ENCODE measurements at regions not wholly inside any gene's neighbourhood (a gene's known extent, or its start where the extent isn't known, plus 50 kb on each side); places are given as distances from the start of the nearest gene placed in this dataset.

GRCh38 chr17:51455211-51455610 is 194.9 kb downstream of the UTP18 start:
- TF ChIP-seq CTCF (IDR thresholded peaks at IDR 0.05) = no peak
- no peak for TF ChIP-seq POLR2A (IDR thresholded peaks at IDR 0.05)

Data from adrenal gland (tissue), 5 donors.